ENCODE measurements at regions not wholly inside any gene's neighbourhood (a gene's known extent, or its start where the extent isn't known, plus 50 kb on each side); places are given as distances from the start of the nearest gene placed in this dataset.

DNA sequence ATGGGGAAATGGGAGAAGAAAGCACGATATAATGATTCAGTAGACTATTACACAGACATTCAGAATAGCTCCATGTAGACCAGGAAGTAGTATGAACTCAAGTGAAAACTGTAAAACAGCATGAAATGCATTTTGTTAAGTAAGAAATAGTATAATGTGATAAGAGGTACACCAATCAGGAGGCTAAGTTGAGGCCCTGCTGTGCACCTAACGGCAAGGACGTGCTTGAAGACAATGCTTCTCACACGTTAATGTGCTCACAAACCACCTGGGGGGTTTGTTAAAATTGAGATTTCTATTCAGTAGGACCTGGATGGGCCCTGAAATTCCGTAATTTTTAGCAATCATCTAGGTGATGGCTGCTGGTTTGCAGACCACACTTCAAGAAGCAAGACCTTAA lies 178.9 kb upstream of the SULF2 start:
- Mint-ChIP-seq H3K36me3 (no peaks in the 10 kb centered on the region), H3K4me3 (no peak overlapping the region), H3K4me1 (no peaks in the 10 kb centered on the region), H3K9me3 (no peaks in the 10 kb centered on the region), H3K27me3 (ENCODE audit: low read depth in 3 of 3) (peaks cover 8 to 16% (median 9%) of the 10 kb centered on the region in 3 donors), H3K27ac (peak overlapping the region in 1 of 7 donors; percentile 11)
- Histone ChIP-seq H3K79me2 (ENCODE audit: insufficient read depth, low read length) (no peaks in the 10 kb centered on the region), H3K4me2 (replicated peaks; ENCODE audit: extremely low read depth, low read length, poor library complexity, severe bottlenecking) (no peak overlapping the region), H3K36me3 (replicated peaks in 1 of 2; ENCODE audit: control insufficient read depth in 1 of 2, insufficient read depth in 2 of 2, low read length in 2 of 2) (no peaks in the 10 kb centered on the region), H2AFZ (ENCODE audit: insufficient read depth, low read depth, low read length, poor library complexity, severe bottlenecking) (no peak overlapping the region), H3K4me1 (ENCODE audit: control insufficient read depth in 1 of 2, insufficient read depth in 2 of 2, low read length in 2 of 2) (no peaks in the 10 kb centered on the region), H3K27ac (ENCODE audit: low read depth in 1 of 2, low read length in 2 of 2) (no peak overlapping the region), H3K9ac (ENCODE audit: insufficient read depth, low read length, poor library complexity, severe bottlenecking) (no peak overlapping the region), H4K20me1 (ENCODE audit: insufficient read depth, low read length) (no peaks in the 10 kb centered on the region), H3K27me3 (ENCODE audit: control insufficient read depth in 2 of 2, insufficient read depth in 2 of 2, low read length in 2 of 2) (no peaks in the 10 kb centered on the region), H3K9me3 (replicated peaks in 1 of 2; ENCODE audit: control insufficient read depth in 1 of 2, insufficient read depth in 1 of 2, low read length in 2 of 2) (no peaks in the 10 kb centered on the region), H3K4me3 (replicated peaks in 1 of 3; ENCODE audit: low read depth in 2 of 3, low read length in 3 of 3) (no peak overlapping the region)
- DNase-seq, result no peak
- 94% methylated on average over 2 of the region's 5 CpGs for WGBS (ENCODE audit: insufficient coverage)
- intact Hi-C loops (cut with micrococcal nuclease), result no loop called here
- TF ChIP-seq, protein P1, sequence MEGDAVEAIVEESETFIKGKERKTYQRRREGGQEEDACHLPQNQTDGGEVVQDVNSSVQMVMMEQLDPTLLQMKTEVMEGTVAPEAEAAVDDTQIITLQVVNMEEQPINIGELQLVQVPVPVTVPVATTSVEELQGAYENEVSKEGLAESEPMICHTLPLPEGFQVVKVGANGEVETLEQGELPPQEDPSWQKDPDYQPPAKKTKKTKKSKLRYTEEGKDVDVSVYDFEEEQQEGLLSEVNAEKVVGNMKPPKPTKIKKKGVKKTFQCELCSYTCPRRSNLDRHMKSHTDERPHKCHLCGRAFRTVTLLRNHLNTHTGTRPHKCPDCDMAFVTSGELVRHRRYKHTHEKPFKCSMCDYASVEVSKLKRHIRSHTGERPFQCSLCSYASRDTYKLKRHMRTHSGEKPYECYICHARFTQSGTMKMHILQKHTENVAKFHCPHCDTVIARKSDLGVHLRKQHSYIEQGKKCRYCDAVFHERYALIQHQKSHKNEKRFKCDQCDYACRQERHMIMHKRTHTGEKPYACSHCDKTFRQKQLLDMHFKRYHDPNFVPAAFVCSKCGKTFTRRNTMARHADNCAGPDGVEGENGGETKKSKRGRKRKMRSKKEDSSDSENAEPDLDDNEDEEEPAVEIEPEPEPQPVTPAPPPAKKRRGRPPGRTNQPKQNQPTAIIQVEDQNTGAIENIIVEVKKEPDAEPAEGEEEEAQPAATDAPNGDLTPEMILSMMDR (IDR thresholded peaks at IDR 0.05), result no peak

DNA sequence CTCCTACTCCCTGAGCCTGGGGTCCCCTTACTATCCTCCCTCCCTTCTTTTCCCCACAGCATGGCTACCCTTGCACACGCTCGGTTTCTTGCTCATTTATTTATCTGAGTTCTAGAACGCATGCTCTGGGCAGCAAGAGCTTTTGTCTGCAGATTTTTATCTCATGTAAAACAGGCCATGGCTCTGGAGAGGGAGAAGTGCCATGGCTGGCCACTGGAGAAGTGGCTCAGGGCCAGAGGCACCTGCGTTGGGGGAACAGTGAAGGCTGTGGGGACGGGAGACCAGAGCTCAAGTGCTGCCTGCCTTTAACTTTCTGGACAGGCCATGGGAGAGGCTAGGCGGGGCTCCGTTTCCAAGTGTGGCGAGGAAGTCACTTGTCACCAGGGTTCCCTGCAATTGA lies 177.7 kb upstream of the SULF2 start:
- Histone ChIP-seq H3K4me2 (replicated peaks; ENCODE audit: extremely low read depth, low read length, poor library complexity, severe bottlenecking) (no peak overlapping the region), H3K36me3 (replicated peaks in 1 of 2; ENCODE audit: control insufficient read depth in 1 of 2, insufficient read depth in 2 of 2, low read length in 2 of 2) (no peaks in the 10 kb centered on the region), H3K79me2 (ENCODE audit: insufficient read depth, low read length) (no peaks in the 10 kb centered on the region), H3K27me3 (ENCODE audit: control insufficient read depth in 2 of 2, insufficient read depth in 2 of 2, low read length in 2 of 2) (no peaks in the 10 kb centered on the region), H3K9ac (ENCODE audit: insufficient read depth, low read length, poor library complexity, severe bottlenecking) (no peak overlapping the region), H2AFZ (ENCODE audit: insufficient read depth, low read depth, low read length, poor library complexity, severe bottlenecking) (no peak overlapping the region), H3K9me3 (replicated peaks in 1 of 2; ENCODE audit: control insufficient read depth in 1 of 2, insufficient read depth in 1 of 2, low read length in 2 of 2) (no peaks in the 10 kb centered on the region), H3K4me3 (replicated peaks in 1 of 3; ENCODE audit: low read depth in 2 of 3, low read length in 3 of 3) (no peak overlapping the region), H3K4me1 (ENCODE audit: control insufficient read depth in 1 of 2, insufficient read depth in 2 of 2, low read length in 2 of 2) (no peaks in the 10 kb centered on the region), H3K27ac (ENCODE audit: low read depth in 1 of 2, low read length in 2 of 2) (no peak overlapping the region), H4K20me1 (ENCODE audit: insufficient read depth, low read length) (no peaks in the 10 kb centered on the region)
- intact Hi-C loops (cut with micrococcal nuclease), result no loop called here
- H3K36me3 Mint-ChIP-seq, result no peaks in the 10 kb centered on the region
- peaks cover 7 to 15% (median 8%) of the 10 kb centered on the region in 3 donors for H3K27me3 Mint-ChIP-seq (ENCODE audit: low read depth in 3 of 3)
- no peak for DNase-seq
- no peaks in the 10 kb centered on the region for H3K9me3 Mint-ChIP-seq
- H3K4me3 Mint-ChIP-seq, result no peak overlapping the region
- no peaks in the 10 kb centered on the region for H3K4me1 Mint-ChIP-seq
- H3K27ac Mint-ChIP-seq, result no peak overlapping the region
- WGBS (ENCODE audit: insufficient coverage), result 55% methylated on average over 6 of the region's 8 CpGs
- TF ChIP-seq, protein P1 (IDR thresholded peaks at IDR 0.05), result no peak

All from CD14-positive monocyte (primary cell).